Daoy (cell line): ENCODE measurements at regions not wholly inside any gene's neighbourhood (a gene's known extent, or its start where the extent isn't known, plus 50 kb on each side); places are given as distances from the start of the nearest gene placed in this dataset.

Source experiments
- DNase-seq: peaks from one replicate; pipeline ENCODE4 v3.0.0-alpha.2; 2015; ENCODE audit warnings: low read depth

GRCh38 chr1:229205854-229206253 is 65.1 kb upstream of the RAB4A start:
- no peak for DNase-seq

- no peak for DNase-seq
Measured at GRCh38 chr1:229207916-229208315, 63.0 kb upstream of the RAB4A start.

- no peak for DNase-seq
Measured at GRCh38 chr1:229208481-229208880, 62.4 kb upstream of the RAB4A start.

DNA sequence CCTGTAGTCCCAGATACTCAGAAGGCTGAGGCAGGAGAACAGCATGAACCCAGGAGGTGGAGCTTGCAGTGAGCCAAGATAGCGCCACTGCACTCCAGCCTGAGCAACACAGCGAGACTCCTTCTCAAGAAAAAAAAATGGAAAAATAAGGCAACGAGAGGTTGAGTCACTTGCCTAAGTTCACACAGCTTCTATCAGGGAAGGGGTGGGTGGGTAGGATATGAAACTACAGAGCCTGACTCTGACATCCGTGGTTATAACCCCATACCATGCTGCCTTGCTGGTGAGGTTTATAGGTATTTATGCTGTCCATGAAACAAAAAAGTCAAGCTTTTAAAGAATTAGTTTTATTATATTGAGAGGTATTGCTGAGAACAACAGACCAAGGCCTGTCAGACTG is 61.5 kb upstream of the RAB4A start:
- DNase-seq = peak; percentile 49

- DNase-seq = peak; percentile 72
Measured at GRCh38 chr1:229209816-229210215, 61.1 kb upstream of the RAB4A start.

DNA sequence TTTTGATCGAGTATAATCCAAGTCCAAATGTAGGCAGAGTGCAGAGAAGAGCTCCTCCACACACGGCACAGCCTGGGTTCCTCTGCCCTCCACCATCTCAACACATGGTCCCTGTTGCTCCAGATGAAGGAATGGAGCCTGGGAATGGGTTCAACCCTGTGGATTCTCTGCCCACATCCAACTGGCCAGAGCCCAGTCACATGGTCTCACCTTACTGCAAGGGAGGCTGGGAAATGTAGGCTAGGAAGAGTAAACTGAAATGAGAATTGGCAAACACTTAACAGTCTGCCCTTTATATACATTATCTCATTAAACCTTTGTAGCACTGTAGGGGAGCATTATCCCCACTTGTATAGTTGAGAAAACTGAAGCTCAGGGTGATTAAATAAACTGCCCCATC is 60.1 kb upstream of the RAB4A start:
- no peak for DNase-seq

GRCh38 chr1:229213797-229214196 is 57.1 kb upstream of the RAB4A start:
- DNase-seq = no peak

GRCh38 chr1:229217716-229218115 is 53.2 kb upstream of the RAB4A start:
- peak; percentile 45 for DNase-seq

DNA sequence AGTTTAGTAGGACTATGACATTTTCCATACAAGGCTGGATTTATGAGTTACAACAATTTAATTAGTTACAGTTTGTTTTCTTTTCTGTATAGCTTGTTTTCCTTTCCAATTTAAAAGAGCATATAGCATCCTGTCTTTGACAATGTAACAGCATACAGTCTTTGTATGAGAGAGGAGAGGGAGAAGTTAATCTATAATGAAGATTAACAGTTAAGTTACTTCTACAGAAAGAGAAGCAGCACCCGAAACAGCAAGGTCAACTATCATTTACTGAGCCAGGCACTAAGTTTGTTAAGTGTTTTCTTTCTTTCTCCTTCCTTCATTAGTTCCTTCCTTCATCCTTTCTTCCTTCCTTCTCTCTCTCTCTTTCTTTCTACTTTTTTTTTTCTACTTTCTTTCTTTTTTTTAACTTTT is 52.3 kb upstream of the RAB4A start:
- DNase-seq = no peak

DNA sequence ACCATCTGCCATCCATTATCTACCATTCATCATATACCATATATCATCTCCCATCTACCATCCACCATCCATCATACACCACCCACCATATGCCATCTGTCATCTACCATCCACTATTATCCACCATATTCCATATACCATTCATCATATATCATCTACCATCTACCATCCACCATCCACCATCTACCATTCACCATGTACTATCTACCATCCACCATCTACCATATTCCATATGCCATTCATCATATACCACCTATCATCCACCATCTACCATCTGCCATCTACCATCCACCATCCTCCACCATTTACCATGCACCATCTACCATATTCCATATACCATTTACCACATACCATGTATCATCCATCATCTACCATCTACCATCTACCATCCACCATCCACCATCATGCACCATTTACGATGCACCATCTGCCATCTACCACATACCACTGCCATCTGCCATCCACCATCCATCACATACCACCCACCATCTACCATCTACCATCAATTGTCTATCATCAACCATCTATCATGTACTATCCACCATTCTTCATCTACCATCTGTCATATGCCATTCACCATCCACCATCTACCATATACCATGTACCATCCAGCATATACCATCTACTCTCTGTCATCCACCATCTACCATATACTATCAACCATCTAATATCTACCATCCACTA is 50.6 kb upstream of the RAB4A start:
- no peak for DNase-seq

DNA sequence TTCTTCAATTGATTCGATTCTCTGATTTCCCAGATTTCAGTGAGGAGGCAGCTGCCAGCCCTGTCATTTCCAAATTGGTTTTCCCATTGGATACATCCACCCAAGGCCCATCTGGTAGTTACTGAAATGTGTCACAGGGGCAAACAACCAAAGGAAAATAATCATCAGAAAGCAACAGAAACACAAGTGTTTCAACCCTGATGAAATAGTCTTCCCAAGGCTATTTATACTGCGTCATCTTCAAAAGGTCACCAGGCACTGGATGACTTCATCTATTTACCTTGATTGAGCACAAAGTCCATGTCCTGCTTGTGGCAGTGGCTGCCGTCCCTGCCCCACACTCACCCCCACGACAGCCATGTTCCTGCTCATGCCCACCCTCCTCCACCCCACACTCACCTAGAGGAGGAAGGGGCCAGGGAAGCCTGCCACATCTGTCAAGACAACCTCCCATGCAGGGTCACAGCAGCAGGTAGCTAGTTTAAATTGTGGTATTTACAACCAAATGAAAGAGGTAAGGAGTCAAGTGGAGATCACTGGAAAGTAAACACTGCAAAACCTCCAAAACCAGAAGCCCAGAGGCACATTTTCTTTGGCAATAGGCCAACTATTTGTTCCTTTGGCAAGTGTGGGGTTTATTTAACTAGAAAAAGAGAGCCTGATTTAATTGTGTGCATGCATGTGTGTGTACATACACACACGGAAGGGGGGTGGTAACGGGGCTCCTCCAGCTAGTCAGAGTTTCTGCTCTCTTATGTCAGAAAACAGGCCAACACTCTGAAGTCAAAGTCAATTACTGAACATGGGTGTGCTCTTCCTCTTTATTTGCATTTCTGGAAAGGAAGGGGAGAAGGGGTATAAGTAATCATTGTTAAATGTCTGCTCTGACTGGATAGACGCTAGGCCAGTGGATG is 49.5 kb upstream of the RAB4A start:
- peak; percentile 65 for DNase-seq
